GM12878 (cell line): ENCODE measurements at regions not wholly inside any gene's neighbourhood (a gene's known extent, or its start where the extent isn't known, plus 50 kb on each side); places are given as distances from the start of the nearest gene placed in this dataset.

ENCODE experiments used
- ATAC-seq: fragments of 200-7000 bp; cut with Tn5 transposase; 3 replicates; pipeline ENCODE4 v1.9.1; 2020; ENCODE audit warnings: mild to moderate bottlenecking, moderate library complexity
- BruUV-seq: library from RNA; stranded (reverse); fragments of 400-500 nt; replicated peaks from 2 replicates; lab custom pipeline; 2021; lab: Mats Ljungman, UMichigan
- CTCF ChIA-PET: fragments of 300-600 bp; sonication (Branson Sonifier 250); formaldehyde crosslinking; extraction: SDS; loops from one replicate; lab custom pipeline; 2021; ENCODE audit warnings: inconsistent platforms; lab: Yijun Ruan, JAX
- POLR2A ChIA-PET: fragments of 350-600 bp; formaldehyde crosslinking; extraction: SDS; loops from one replicate; lab custom pipeline; 2021; ENCODE audit warnings: inconsistent platforms; lab: Charles Lee
- RAD21 ChIA-PET: fragments of 300-600 bp; sonication (Branson Sonifier 250); formaldehyde crosslinking; loops from one replicate; lab custom pipeline; 2023; ENCODE audit warnings: antibody characterized with exemption; ENCODE audit not compliant: unreplicated experiment; lab: Charles Lee
- SMC1A ChIA-PET: fragments of 300-600 bp; sonication (Branson Sonifier 250); formaldehyde crosslinking; loops from one replicate; lab custom pipeline; 2023; ENCODE audit not compliant: unreplicated experiment, uncharacterized antibody; lab: Charles Lee
- DNase-seq: peaks from one replicate; pipeline ENCODE4 v3.0.0-alpha.2; 2011; ENCODE audit warnings: low read depth, low spot score
- FAIRE-seq: peaks from 3 replicates; lab custom pipeline; 2011; peaks lifted over from hg19 to GRCh38; lab: Jason Lieb, UNC
- H2AFZ ChIP-seq: 2 replicates; pipeline ENCODE4 v1.6.0; 2011; ENCODE audit warnings: low read depth, low read length, control low read depth; ENCODE audit not compliant: control insufficient read depth
- H3K27ac ChIP-seq: 2 replicates; pipeline ENCODE4 v1.5.1; 2011; ENCODE audit warnings: control low read depth; ENCODE audit not compliant: control insufficient read depth, insufficient read depth
- H3K27me3 ChIP-seq, 2 experiments: replicated peaks in 1 of 2; 2 replicates each; pipeline versions ENCODE4 v1.6.0 to v1.6.1; 2011; ENCODE audit warnings: low read length in 1 of 2; ENCODE audit not compliant: control insufficient read depth in 2 of 2, insufficient read depth in 2 of 2
- H3K36me3 ChIP-seq, 2 experiments: 2 replicates each; pipeline ENCODE4 v1.5.1; 2011; ENCODE audit warnings: low read length in 1 of 2; ENCODE audit not compliant: control insufficient read depth in 2 of 2, insufficient read depth in 2 of 2
- H3K4me1 ChIP-seq: 2 replicates; pipeline ENCODE4 v1.6.1; 2011; ENCODE audit warnings: mild to moderate bottlenecking, low read length, moderate library complexity, mixed read lengths; ENCODE audit not compliant: control insufficient read depth, insufficient read depth
- H3K4me2 ChIP-seq: 2 replicates; pipeline ENCODE4 v1.6.0; 2011; ENCODE audit warnings: control low read depth; ENCODE audit not compliant: control insufficient read depth, insufficient read depth
- H3K4me3 ChIP-seq: fragments of 200-600 bp; sonication (generic); 2 replicates; pipeline ENCODE4 v1.5.1; 2016
- H3K79me2 ChIP-seq: 2 replicates; pipeline ENCODE4 v1.6.0; 2011; ENCODE audit warnings: low read length; ENCODE audit not compliant: control insufficient read depth, insufficient read depth
- H3K9ac ChIP-seq: 2 replicates; pipeline ENCODE4 v1.8.0; 2011; ENCODE audit warnings: low read length, control low read depth, mixed read lengths; ENCODE audit not compliant: control insufficient read depth, insufficient read depth
- H3K9me3 ChIP-seq: replicated peaks from 3 replicates; pipeline ENCODE4 v1.5.1; 2011; ENCODE audit warnings: mild to moderate bottlenecking, low read length; ENCODE audit not compliant: control insufficient read depth, insufficient read depth
- H4K20me1 ChIP-seq: 2 replicates; pipeline ENCODE4 v1.6.0; 2011; ENCODE audit not compliant: control insufficient read depth, insufficient read depth
- BHLHE40 ChIP-seq, 2 experiments: fragments of 450-650 bp in 1 of 2; IDR thresholded peaks; 2 replicates each; pipeline ENCODE4 v1.6.1; 2011 to 2017; ENCODE audit warnings: low read depth in 2 of 2, borderline replicate concordance in 1 of 2, improper control_type of control experiment in 1 of 2, low read length in 1 of 2, mild to moderate bottlenecking in 1 of 2
- CHD1 ChIP-seq: IDR thresholded peaks from 2 replicates; pipeline ENCODE4 v1.6.1; 2012; ENCODE audit warnings: low read depth, low read length, improper control_type of control experiment
- FOXM1 ChIP-seq: IDR thresholded peaks from 2 replicates; pipeline ENCODE4 v1.6.1; 2012; ENCODE audit warnings: low read depth, mild to moderate bottlenecking, inconsistent platforms, low read length, moderate library complexity
- LARP7 ChIP-seq: fragments of 450-650 bp; IDR thresholded peaks from 2 replicates; pipeline ENCODE4 v1.6.1; 2017; ENCODE audit warnings: mild to moderate bottlenecking
- NFYB ChIP-seq: IDR thresholded peaks from 2 replicates; pipeline ENCODE4 v1.6.1; 2011; ENCODE audit warnings: low read depth, mild to moderate bottlenecking, low read length, improper control_type of control experiment, moderate library complexity; ENCODE audit not compliant: insufficient read depth
- NR2F1 ChIP-seq: fragments of 450-650 bp; conservative IDR thresholded peaks from 2 replicates; pipeline ENCODE4 v1.6.1; 2017; ENCODE audit warnings: mild to moderate bottlenecking
- PKNOX1 ChIP-seq: fragments of 450-650 bp; IDR thresholded peaks from 2 replicates; pipeline ENCODE4 v1.6.1; 2016; ENCODE audit warnings: mild to moderate bottlenecking
- RELB ChIP-seq: fragments of 450-650 bp; IDR thresholded peaks from 2 replicates; pipeline ENCODE4 v1.6.1; 2017; ENCODE audit warnings: low read depth, mild to moderate bottlenecking, moderate library complexity
- WGBS: methylation state at CpG from one replicate; pipeline ENCODE4 v1.1.6; 2016; ENCODE audit warnings: low lambda C conversion rate; ENCODE audit not compliant: insufficient replicate concordance, insufficient coverage; ENCODE audit errors: missing lambda C conversion rate; 5-methylcytosine and 5-hydroxymethylcytosine counted together
- in situ Hi-C: fragments of 300-500 bp; cut with MboI; formaldehyde crosslinking; loops from 9 replicates; pipeline ENCODE4 v1.14.3; 2018; ENCODE audit warnings: mixed read lengths
- intact Hi-C: fragments of 100-400 bp; cut with micrococcal nuclease; formaldehyde crosslinking; loops from one replicate; pipeline ENCODE4 v1.14.2; 2022; ENCODE audit not compliant: unreplicated experiment

- FAIRE-seq (no peak), DNase-seq (no peak), ATAC-seq (peak; percentile 28; the same call in 1 of the 3 replicates)
- 54% methylated on average over 5 of the region's 5 CpGs for WGBS
- CTCF ChIA-PET = interaction anchor here (1.1 to 1.5 kb wide), 2 partner anchors 11 to 18 kb away, joined by 3 read pairs; no protein-coding TSS in a partner anchor
- Histone ChIP-seq H3K9me3 (no peaks in the 10 kb centered on the region), H3K79me2 (no peaks in the 10 kb centered on the region), H3K9ac (no peak overlapping the region), H3K27me3 (no peaks in the 10 kb centered on the region), H3K4me2 (no peak overlapping the region), H3K36me3 (no peaks in the 10 kb centered on the region), H3K27ac (no peak overlapping the region), H2AFZ (no peak overlapping the region), H3K4me3 (no peak overlapping the region), H4K20me1 (no peaks in the 10 kb centered on the region), H3K4me1 (no peaks in the 10 kb centered on the region)
- POLR2A ChIA-PET = interaction anchor here (1.0 to 2.2 kb wide), 3 partner anchors 11 to 18 kb away, joined by 3 to 7 read pairs (median 4); no protein-coding TSS in a partner anchor
- in situ Hi-C loops (no loop called here), intact Hi-C loops (no loop called here)
- SMC1A ChIA-PET = interaction anchor here (0.8 to 2.4 kb wide), 9 partner anchors 8 to 116 kb away, joined by 3 to 13 read pairs (median 3); no protein-coding TSS in a partner anchor
- no TSS peak for BruUV-seq
- RAD21 ChIA-PET = interaction anchor here (1.0 to 1.6 kb wide), 4 partner anchors 18 to 48 kb away, joined by 3 to 11 read pairs (median 4); no protein-coding TSS in a partner anchor
- TF ChIP-seq RELB = no peak
- TF ChIP-seq BHLHE40 (IDR thresholded peaks at IDR 0.05; ENCODE audit: borderline replicate concordance in 1 of 2, low read depth in 2 of 2, low read length in 1 of 2) = 0 out of 4 replicates have a peak, but pooled peaks of 1 of the 2 experiments have one; percentile 10
- no peak for TF ChIP-seq PKNOX1
- no peak for TF ChIP-seq NFYB
- 0 out of 2 replicates have a peak, but pooled peaks have one; percentile 15 for TF ChIP-seq NR2F1
- TF ChIP-seq LARP7 = no peak
- no peak for TF ChIP-seq CHD1
- no peak for TF ChIP-seq FOXM1
Observed at GRCh38 chr9:107733523-107733894, 243.9 kb upstream of the KLF4 start.
